Liver (tissue), 3 donors: ENCODE measurements at regions not wholly inside any gene's neighbourhood (a gene's known extent, or its start where the extent isn't known, plus 50 kb on each side); places are given as distances from the start of the nearest gene placed in this dataset.

Experiments
- FOXA1 ChIP-seq: IDR thresholded peaks from 2 replicates; pipeline ENCODE4 v1.6.1; 2016; ENCODE audit warnings: antibody characterized with exemption
- HNF4A ChIP-seq, 2 donors: conservative IDR thresholded peaks; 2 replicates each; pipeline ENCODE4 v1.6.1; 2016; ENCODE audit warnings: antibody characterized with exemption in 2 of 2, mild to moderate bottlenecking in 2 of 2
- RAD21 ChIP-seq, 2 donors: IDR thresholded peaks; 2 replicates each; pipeline ENCODE4 v1.6.1; 2016; ENCODE audit warnings: antibody characterized with exemption in 2 of 2, mild to moderate bottlenecking in 2 of 2
- TF ChIP-seq, protein P1 (sequence below): IDR thresholded peaks from 2 replicates; pipeline ENCODE4 v1.6.1; 2016; ENCODE audit warnings: antibody characterized with exemption, mild to moderate bottlenecking
- TF ChIP-seq, protein P2 (sequence below): fragments of 150-350 bp; IDR thresholded peaks from 2 replicates; pipeline ENCODE4 v1.5.1; 2017; ENCODE audit warnings: improper control_type of control experiment, low read depth, low read length; ENCODE audit not compliant: missing input control
- donor health status: healthy.
- donor health status: healthy.

GRCh38 chr11:28592141-28592540, 484.0 kb downstream of the METTL15 start:
- TF ChIP-seq, protein P1, sequence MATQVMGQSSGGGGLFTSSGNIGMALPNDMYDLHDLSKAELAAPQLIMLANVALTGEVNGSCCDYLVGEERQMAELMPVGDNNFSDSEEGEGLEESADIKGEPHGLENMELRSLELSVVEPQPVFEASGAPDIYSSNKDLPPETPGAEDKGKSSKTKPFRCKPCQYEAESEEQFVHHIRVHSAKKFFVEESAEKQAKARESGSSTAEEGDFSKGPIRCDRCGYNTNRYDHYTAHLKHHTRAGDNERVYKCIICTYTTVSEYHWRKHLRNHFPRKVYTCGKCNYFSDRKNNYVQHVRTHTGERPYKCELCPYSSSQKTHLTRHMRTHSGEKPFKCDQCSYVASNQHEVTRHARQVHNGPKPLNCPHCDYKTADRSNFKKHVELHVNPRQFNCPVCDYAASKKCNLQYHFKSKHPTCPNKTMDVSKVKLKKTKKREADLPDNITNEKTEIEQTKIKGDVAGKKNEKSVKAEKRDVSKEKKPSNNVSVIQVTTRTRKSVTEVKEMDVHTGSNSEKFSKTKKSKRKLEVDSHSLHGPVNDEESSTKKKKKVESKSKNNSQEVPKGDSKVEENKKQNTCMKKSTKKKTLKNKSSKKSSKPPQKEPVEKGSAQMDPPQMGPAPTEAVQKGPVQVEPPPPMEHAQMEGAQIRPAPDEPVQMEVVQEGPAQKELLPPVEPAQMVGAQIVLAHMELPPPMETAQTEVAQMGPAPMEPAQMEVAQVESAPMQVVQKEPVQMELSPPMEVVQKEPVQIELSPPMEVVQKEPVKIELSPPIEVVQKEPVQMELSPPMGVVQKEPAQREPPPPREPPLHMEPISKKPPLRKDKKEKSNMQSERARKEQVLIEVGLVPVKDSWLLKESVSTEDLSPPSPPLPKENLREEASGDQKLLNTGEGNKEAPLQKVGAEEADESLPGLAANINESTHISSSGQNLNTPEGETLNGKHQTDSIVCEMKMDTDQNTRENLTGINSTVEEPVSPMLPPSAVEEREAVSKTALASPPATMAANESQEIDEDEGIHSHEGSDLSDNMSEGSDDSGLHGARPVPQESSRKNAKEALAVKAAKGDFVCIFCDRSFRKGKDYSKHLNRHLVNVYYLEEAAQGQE: no peak
- TF ChIP-seq, protein P2, sequence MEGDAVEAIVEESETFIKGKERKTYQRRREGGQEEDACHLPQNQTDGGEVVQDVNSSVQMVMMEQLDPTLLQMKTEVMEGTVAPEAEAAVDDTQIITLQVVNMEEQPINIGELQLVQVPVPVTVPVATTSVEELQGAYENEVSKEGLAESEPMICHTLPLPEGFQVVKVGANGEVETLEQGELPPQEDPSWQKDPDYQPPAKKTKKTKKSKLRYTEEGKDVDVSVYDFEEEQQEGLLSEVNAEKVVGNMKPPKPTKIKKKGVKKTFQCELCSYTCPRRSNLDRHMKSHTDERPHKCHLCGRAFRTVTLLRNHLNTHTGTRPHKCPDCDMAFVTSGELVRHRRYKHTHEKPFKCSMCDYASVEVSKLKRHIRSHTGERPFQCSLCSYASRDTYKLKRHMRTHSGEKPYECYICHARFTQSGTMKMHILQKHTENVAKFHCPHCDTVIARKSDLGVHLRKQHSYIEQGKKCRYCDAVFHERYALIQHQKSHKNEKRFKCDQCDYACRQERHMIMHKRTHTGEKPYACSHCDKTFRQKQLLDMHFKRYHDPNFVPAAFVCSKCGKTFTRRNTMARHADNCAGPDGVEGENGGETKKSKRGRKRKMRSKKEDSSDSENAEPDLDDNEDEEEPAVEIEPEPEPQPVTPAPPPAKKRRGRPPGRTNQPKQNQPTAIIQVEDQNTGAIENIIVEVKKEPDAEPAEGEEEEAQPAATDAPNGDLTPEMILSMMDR: no peak
- TF ChIP-seq FOXA1: no peak
- no peak for TF ChIP-seq HNF4A (conservative IDR thresholded peaks at IDR 0.05)
- TF ChIP-seq RAD21 (IDR thresholded peaks at IDR 0.05): no peak
